Panc1 (cell line): ENCODE measurements at regions not wholly inside any gene's neighbourhood (a gene's known extent, or its start where the extent isn't known, plus 50 kb on each side); places are given as distances from the start of the nearest gene placed in this dataset.

ENCODE experiments used
- ATAC-seq: fragments of 200-7000 bp; cut with Tn5 transposase; 2 replicates; pipeline ENCODE4 v1.9.1; 2020; ENCODE audit warnings: mild to moderate bottlenecking, moderate library complexity
- BruUV-seq: library from RNA; stranded (reverse); fragments of 400-500 nt; replicated peaks from 2 replicates; lab custom pipeline; 2021; lab: Mats Ljungman, UMichigan
- CTCF ChIA-PET: fragments of 300-600 bp; sonication (Branson Sonifier 250); formaldehyde crosslinking; loops from one replicate; lab custom pipeline; 2022; ENCODE audit warnings: antibody characterized with exemption; lab: Charles Lee
- POLR2A ChIA-PET: fragments of 300-600 bp; sonication (Branson Sonifier 250); formaldehyde crosslinking; loops from one replicate; lab custom pipeline; 2022; ENCODE audit warnings: antibody characterized with exemption; lab: Charles Lee
- DNase-seq: peaks from one replicate; pipeline ENCODE4 v3.0.0-alpha.2; 2010; ENCODE audit warnings: low read depth, low spot score
- H3K27ac ChIP-seq: 2 replicates; pipeline ENCODE4 v1.5.1; 2011; ENCODE audit warnings: mild to moderate bottlenecking, low read length, inconsistent platforms
- H3K27me3 ChIP-seq: fragments of 200-500 bp; sonication (Bioruptor generic); 2 replicates; pipeline ENCODE4 v1.6.0; 2014; ENCODE audit warnings: low read length, inconsistent platforms; ENCODE audit not compliant: control insufficient read depth, insufficient read depth
- H3K36me3 ChIP-seq: fragments of 200-500 bp; sonication (Bioruptor generic); 2 replicates; pipeline ENCODE4 v1.5.1; 2014; ENCODE audit warnings: inconsistent platforms, mild to moderate bottlenecking, low read length, moderate library complexity; ENCODE audit not compliant: control insufficient read depth, insufficient read depth
- H3K4me1 ChIP-seq: 2 replicates; pipeline ENCODE4 v1.5.1; 2011; ENCODE audit warnings: inconsistent platforms, mild to moderate bottlenecking, low read length, moderate library complexity; ENCODE audit not compliant: control insufficient read depth, insufficient read depth
- H3K4me3 ChIP-seq, 2 experiments: 2 replicates each; pipeline ENCODE4 v1.5.1; 2011 to 2012; ENCODE audit warnings: low read depth in 2 of 2, low read length in 2 of 2, mild to moderate bottlenecking in 2 of 2, inconsistent platforms in 1 of 2, moderate library complexity in 1 of 2
- H3K9me3 ChIP-seq: fragments of 200-500 bp; sonication (Bioruptor generic); 2 replicates; pipeline ENCODE4 v1.5.1; 2014; ENCODE audit warnings: low read depth, mild to moderate bottlenecking, inconsistent platforms, low read length, moderate library complexity; ENCODE audit not compliant: control insufficient read depth, insufficient read depth
- POLR2AphosphoS5 ChIP-seq: IDR thresholded peaks from 2 replicates; pipeline ENCODE4 v1.6.1; 2012; ENCODE audit warnings: mild to moderate bottlenecking, low read depth, low read length, moderate library complexity
- SIN3A ChIP-seq: IDR thresholded peaks from 2 replicates; pipeline ENCODE4 v1.6.1; 2012; ENCODE audit warnings: low read depth, mild to moderate bottlenecking, low read length, moderate library complexity, borderline replicate concordance; ENCODE audit not compliant: insufficient read depth
- TCF7L2 ChIP-seq: IDR thresholded peaks from 2 replicates; pipeline ENCODE4 v1.6.1; 2011; ENCODE audit warnings: mild to moderate bottlenecking, low read depth, low read length, inconsistent platforms
- in situ Hi-C: cut with HindIII; loops from 2 replicates; pipeline ENCODE4 v1.10.0; 2016; ENCODE audit warnings: low sequenced_read_pairs, low pct_unique_long_range_greater_than_20kb
- intact Hi-C: fragments of 100-400 bp; cut with micrococcal nuclease; formaldehyde crosslinking; loops from one replicate; pipeline ENCODE4 v1.10.0; 2022; ENCODE audit not compliant: unreplicated experiment
- TF ChIP-seq, protein P1 (sequence below), 2 experiments: IDR thresholded peaks; 2 replicates each; pipeline ENCODE4 v1.6.1; 2011 to 2012; ENCODE audit warnings: low read depth in 2 of 2, control low read depth in 1 of 2, low read length in 1 of 2, mild to moderate bottlenecking in 1 of 2, moderate library complexity in 1 of 2; ENCODE audit not compliant: insufficient read depth in 1 of 2
- TF ChIP-seq, protein P2 (sequence below): fragments of 450-650 bp; IDR thresholded peaks from 2 replicates; pipeline ENCODE4 v1.5.1; 2017; ENCODE audit warnings: mild to moderate bottlenecking

- TF ChIP-seq, protein P1, sequence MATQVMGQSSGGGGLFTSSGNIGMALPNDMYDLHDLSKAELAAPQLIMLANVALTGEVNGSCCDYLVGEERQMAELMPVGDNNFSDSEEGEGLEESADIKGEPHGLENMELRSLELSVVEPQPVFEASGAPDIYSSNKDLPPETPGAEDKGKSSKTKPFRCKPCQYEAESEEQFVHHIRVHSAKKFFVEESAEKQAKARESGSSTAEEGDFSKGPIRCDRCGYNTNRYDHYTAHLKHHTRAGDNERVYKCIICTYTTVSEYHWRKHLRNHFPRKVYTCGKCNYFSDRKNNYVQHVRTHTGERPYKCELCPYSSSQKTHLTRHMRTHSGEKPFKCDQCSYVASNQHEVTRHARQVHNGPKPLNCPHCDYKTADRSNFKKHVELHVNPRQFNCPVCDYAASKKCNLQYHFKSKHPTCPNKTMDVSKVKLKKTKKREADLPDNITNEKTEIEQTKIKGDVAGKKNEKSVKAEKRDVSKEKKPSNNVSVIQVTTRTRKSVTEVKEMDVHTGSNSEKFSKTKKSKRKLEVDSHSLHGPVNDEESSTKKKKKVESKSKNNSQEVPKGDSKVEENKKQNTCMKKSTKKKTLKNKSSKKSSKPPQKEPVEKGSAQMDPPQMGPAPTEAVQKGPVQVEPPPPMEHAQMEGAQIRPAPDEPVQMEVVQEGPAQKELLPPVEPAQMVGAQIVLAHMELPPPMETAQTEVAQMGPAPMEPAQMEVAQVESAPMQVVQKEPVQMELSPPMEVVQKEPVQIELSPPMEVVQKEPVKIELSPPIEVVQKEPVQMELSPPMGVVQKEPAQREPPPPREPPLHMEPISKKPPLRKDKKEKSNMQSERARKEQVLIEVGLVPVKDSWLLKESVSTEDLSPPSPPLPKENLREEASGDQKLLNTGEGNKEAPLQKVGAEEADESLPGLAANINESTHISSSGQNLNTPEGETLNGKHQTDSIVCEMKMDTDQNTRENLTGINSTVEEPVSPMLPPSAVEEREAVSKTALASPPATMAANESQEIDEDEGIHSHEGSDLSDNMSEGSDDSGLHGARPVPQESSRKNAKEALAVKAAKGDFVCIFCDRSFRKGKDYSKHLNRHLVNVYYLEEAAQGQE (IDR thresholded peaks at IDR 0.05; ENCODE audit: insufficient read depth in 1 of 2, low read depth in 2 of 2, low read length in 1 of 2) = no peak
- TF ChIP-seq SIN3A (no peak), TCF7L2 (no peak), POLR2AphosphoS5 (no peak)
- TF ChIP-seq, protein P2, sequence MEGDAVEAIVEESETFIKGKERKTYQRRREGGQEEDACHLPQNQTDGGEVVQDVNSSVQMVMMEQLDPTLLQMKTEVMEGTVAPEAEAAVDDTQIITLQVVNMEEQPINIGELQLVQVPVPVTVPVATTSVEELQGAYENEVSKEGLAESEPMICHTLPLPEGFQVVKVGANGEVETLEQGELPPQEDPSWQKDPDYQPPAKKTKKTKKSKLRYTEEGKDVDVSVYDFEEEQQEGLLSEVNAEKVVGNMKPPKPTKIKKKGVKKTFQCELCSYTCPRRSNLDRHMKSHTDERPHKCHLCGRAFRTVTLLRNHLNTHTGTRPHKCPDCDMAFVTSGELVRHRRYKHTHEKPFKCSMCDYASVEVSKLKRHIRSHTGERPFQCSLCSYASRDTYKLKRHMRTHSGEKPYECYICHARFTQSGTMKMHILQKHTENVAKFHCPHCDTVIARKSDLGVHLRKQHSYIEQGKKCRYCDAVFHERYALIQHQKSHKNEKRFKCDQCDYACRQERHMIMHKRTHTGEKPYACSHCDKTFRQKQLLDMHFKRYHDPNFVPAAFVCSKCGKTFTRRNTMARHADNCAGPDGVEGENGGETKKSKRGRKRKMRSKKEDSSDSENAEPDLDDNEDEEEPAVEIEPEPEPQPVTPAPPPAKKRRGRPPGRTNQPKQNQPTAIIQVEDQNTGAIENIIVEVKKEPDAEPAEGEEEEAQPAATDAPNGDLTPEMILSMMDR = no peak
- Histone ChIP-seq H3K4me1 (peaks cover 3% of the 10 kb centered on the region; the same call in 1 of the 2 replicates), H3K9me3 (no peaks in the 10 kb centered on the region), H3K27ac (no peak overlapping the region), H3K4me3 (no peak overlapping the region), H3K27me3 (no peaks in the 10 kb centered on the region), H3K36me3 (no peaks in the 10 kb centered on the region)
- DNase-seq = no peak
- ChIA-PET CTCF (no interaction called here), POLR2A (no interaction called here)
- BruUV-seq = no TSS peak
- in situ Hi-C loops (no loop called here), intact Hi-C loops (no loop called here)
- ATAC-seq = no peak
These were observed 152.8 kb downstream of the TMEM18 start for GRCh38 chr2:524442-524841.

- no peaks in the 10 kb centered on the region for H3K9me3 ChIP-seq
- POLR2A ChIA-PET = no interaction called here
- no peaks in the 10 kb centered on the region for H3K36me3 ChIP-seq
- no peaks in the 10 kb centered on the region for H3K4me1 ChIP-seq
- BruUV-seq = no TSS peak
- TF ChIP-seq, protein P1 (IDR thresholded peaks at IDR 0.05; ENCODE audit: insufficient read depth in 1 of 2, low read depth in 2 of 2, low read length in 1 of 2) = no peak
- no peak for TF ChIP-seq POLR2AphosphoS5
- no peak for TF ChIP-seq SIN3A
- TF ChIP-seq, protein P2 = no peak
- TF ChIP-seq TCF7L2 = no peak
- CTCF ChIA-PET = no interaction called here
- no peaks in the 10 kb centered on the region for H3K27me3 ChIP-seq
- no peak overlapping the region for H3K4me3 ChIP-seq
- intact Hi-C loops = no loop called here
- no peak overlapping the region for H3K27ac ChIP-seq
- in situ Hi-C loops = no loop called here
- DNase-seq (no peak), ATAC-seq (no peak)
These were observed 153.4 kb downstream of the TMEM18 start for GRCh38 chr2:523698-524270.
